IPS DF 4.7 (cell line): ENCODE measurements at regions not wholly inside any gene's neighbourhood (a gene's known extent, or its start where the extent isn't known, plus 50 kb on each side); places are given as distances from the start of the nearest gene placed in this dataset.
"Not testable (repeated sequence)": the region's sequence is repeated elsewhere in the genome, so short reads cannot be mapped to it uniquely, and the experiment has no call there.

ENCODE experiments used
- DNase-seq: peaks from one replicate; pipeline ENCODE4 v3.0.0-alpha.2; 2013; ENCODE audit warnings: low spot score; ENCODE audit errors: extremely low read depth

- DNase-seq: no peak
These were observed 124.2 kb downstream of the GALR1 start for GRCh38 chr18:77373730-77374445.

DNA sequence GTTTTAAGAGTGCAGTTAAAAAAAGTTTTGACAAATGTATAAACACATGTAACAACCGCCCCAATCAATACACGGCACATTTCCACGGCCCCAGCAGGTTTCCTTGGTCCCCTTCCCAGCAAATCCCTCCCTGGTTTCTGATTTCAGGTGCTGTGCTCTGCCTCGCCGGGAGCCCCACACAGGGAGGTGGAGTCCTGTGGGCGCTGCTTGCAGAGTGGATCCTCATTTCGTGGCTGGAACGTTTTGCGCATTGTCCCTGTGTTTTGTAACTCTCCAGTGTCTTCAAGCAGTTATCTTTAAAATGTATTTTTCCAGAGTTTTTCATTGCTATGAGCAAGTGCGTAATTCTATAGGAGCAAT is 124.8 kb downstream of the GALR1 start:
- DNase-seq: no peak

DNA sequence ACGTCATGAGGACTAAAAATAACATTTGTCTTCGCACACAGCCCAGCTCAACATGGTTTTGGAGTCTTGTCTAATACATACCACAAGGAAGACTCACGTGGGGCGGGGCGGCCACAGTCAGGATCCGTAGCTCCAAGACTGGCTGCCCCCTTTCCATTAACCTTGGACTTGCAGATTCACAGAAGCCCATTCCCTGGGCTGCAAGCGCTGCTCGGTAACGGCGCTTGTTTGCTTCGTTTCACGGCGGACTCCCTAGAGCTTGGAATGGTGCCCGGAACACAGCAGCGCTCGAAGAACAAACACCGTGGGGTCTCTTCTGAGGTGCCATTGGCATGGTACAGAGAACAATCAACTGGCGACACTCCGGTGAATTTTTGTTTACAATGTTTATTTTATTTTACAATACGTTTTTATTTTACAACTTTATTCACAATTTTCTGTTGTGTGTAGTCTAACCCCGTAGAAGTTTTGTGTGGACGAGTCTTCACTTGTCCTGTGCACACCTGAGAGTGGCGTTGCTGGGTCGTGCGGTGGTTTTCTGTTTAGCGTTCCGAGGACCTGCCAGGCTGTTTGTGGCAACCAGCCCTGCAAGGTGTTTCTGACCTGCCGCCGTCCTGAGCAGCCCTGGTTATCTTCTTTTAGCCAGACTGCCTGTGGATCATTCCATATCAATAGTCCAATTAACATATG is 126.5 kb downstream of the GALR1 start:
- DNase-seq: no peak

- DNase-seq: no peak
These were observed 127.1 kb downstream of the GALR1 start for GRCh38 chr18:77376733-77377094.

GRCh38 chr18:77377813-77378212 is 128.2 kb downstream of the GALR1 start:
- no peak for DNase-seq

DNA sequence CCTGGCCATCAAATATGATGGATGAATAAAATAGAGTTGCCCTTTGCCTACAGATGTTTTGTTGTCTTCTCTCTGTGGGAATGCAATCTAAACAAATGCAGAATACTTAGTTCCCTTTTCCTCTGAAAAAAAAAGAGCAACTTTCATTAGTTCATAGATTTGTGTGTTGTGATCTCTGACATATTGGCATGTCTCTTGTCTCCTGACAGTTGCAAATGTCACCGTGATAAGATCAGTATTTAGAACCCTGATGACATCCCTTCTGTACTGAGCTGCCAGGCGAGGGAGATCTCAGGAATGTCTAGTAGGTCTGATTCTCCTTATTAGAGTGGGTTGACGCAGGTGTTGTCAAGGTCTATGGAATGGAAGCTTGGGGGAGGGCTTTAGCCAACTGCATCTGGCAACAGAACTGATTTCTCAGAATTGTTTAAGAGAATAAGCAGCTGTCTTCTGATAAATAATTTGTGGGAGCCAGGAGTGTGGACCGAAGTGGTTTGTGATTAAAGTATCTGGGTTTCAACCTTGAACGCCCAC is 130.4 kb downstream of the GALR1 start:
- DNase-seq: no peak

DNA sequence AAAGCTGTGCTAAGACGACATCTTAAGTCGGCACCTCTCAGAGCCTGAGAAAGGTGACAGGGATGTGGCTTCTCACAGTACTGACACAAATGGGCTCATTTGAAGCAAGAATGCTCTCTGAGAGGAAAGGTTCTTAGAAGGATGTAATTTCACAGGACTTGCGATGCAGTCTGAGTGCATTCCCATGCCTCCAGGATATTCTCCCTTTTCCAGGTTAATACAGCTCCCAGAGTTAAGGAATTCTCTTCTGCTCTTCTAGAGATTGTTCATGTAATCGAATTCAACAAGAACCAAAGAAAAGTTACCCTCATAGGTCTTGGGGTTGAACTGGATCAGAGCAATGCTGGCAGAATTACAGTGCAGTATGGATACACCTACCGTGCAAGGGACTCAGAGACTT is 131.0 kb downstream of the GALR1 start:
- no peak for DNase-seq

GRCh38 chr18:77392321-77392720 is 142.7 kb downstream of the GALR1 start:
- DNase-seq: no peak

GRCh38 chr18:77393519-77393918 is 143.9 kb downstream of the GALR1 start:
- no peak for DNase-seq

DNA sequence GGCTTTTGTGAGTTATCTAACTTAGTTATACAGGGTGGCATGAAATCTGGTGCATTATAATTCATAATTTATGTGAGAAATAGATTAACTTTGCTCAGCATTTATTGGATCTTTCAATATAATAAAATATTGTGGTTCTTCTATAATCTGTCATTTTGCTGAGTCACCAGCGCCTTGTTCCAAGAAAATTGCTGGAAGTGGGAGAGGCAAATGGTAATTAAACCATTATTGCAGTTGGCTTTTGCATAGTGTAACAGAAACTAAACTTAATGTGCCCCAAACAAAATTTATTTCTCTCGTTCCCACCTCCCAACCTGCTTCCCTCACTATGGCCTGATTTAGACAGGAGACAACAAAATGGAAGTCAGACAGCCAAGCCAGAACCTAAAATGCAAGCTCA is 146.3 kb downstream of the GALR1 start:
- no peak for DNase-seq

- no peak for DNase-seq
These were observed 147.4 kb downstream of the GALR1 start for GRCh38 chr18:77397056-77397455.

DNA sequence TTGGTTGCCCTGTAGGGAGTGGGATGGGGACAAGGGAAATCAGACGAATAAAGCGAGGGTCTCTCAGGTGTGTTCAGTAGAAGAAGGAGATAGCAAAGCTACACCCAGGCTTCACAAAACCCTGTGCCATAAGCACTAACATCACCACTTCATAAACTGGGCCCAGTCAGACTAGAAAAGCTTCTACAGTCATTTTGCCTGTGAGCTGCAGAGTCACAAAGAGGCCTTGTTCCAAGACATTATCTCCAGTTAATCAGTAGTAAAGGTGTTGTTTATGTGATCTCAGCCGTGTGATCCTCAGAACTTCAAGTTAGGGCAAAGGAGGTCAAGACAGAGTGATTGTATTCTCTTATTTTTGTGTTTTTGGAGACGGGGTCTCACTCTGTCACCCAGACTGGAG is 148.0 kb downstream of the GALR1 start:
- no peak for DNase-seq

DNA sequence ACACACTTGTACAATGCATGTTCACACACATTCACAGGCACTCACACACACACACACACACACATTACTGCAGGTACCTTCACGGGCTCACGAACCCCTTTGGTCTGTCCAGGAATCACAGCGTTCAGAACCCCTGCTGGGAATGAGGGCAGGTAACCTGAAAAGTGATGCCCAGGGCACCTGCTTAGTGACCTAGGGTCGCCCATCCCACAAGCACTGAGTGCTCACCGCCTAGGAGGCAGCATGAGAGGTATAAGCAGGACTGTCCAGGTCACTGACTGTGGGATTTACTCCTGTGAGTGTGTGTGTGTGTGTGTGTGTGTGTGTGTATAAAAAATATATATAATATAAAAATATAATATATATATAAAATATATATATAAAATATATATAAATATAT is 150.9 kb downstream of the GALR1 start:
- DNase-seq: no peak

DNA sequence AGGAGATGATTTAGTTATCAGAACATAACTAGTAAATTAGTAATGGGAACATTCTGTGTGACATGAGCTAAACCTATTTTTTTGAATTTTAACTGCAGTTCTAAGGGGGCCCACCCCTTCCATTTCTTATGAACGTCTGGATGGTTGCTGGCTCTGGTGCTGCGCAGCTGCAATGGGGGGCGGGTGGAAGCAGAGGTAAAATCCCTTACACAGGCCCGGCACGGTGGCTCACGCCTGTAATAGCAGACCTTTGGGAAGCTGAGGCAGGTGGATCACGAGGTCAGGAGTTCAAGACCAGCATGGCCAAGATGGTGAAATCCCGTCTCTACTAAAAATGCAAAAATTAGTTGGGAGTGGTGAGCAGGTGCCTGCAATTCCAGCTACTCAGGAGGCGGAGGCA is 151.5 kb downstream of the GALR1 start:
- no peak for DNase-seq

DNA sequence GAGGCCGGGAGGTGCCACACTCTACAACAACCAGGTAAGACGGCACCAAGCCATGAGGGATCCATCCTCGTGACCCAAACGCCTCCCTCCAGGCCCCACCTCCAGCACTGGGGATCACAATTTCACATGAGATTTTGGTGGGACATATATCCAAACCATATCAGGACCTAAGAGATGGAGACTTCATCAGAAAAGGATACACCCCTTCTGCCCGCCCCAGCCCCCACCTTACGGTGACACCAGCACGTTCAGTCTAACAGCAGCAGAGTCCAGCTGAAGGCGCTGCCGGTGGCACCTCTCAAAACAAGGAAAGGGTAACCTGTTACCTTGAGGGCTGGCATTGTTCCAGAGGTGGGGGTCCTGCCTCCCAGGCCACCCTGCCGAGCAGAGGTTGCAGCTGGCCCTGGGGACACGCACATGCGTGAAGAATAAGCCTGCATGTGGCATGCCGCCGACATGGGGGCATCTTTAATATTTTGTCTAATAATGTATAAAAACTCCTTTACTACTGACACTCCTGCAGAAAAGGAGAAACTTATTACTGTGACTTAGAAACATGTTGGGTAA is 154.4 kb downstream of the GALR1 start:
- no peak for DNase-seq

DNA sequence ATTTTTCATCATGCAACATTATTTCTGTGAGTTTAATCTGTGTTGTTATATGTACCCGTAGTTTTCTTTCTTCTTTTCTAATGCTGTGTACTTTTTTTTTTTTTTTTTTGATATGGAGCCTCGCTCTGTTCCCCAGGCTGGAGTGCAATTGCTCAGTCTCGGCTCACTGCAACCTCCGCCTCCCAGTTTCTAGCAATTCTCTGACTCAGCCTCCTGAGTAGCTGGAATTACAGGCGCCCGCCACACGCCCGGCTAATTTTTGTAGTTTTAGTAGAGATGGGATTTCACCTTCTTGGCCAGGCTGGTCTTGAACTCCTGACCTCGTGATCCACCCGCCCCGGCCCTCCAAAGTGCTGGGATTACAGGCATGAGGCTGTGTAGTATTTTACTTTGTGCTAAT is 155.4 kb downstream of the GALR1 start:
- no peak for DNase-seq

DNA sequence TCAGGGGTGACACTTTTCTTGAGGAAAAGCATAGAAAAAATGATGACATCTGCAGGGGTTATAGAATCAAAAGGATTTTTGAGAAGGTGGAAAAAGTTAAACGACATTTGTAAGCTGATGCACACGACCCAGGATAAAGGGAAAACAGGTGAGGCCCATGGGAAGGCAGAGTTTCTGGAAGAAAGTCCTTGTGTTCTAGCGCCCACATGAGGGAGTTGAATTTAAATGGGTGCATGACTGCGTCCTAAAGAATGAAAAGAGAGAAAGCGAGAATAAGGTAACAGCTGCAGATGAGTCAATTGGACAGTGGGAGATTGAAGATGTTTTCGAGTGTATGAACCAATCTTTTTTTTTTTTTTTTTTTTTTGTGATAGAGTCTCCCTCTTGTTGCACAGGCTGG is 158.1 kb downstream of the GALR1 start:
- peak; percentile 9 for DNase-seq

GRCh38 chr18:77421546-77421945 is 171.9 kb downstream of the GALR1 start:
- DNase-seq: not testable (repeated sequence)

DNA sequence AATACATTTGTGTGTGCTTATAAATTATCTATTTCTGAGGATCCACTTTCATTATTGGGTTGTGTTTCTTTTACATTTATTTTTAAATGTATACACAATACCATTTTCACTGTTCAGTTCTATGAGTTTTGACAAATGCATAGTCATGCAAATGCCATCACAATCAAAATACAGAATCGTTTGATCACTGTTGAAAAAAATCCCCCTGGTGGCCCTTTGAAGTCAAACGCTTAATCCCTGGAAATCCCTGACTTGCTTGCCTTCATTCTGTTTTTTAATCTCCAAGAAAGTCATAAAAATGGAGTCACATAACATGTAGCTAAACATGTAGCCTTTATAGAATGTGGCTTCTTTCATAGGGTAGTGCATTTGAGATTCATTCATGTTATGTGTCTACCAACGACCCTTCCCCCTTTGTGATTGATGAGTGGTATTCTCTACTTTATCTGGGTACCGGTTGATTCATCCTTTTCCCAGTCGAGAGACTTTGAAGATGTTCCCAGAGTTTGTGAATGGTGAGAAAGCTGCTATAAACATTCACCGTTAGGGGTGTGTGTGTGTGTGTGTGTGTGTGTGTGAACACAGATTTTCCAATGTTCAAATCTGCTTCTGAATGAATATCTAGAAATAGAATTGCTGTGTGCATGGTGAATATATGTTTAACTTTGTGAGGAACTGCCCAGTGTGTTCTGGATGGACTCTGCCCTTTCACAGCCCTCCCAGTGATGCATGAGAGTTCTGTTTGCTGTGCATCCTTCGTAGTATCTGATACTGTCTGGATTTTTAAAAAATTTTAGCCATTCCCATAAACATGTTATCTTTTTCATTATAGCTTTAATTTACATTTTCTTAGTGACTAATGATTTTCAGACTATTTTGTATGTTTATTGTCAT is 173.6 kb downstream of the GALR1 start:
- no peak for DNase-seq

GRCh38 chr18:77433076-77433475 is 183.4 kb downstream of the GALR1 start:
- DNase-seq: no peak

DNA sequence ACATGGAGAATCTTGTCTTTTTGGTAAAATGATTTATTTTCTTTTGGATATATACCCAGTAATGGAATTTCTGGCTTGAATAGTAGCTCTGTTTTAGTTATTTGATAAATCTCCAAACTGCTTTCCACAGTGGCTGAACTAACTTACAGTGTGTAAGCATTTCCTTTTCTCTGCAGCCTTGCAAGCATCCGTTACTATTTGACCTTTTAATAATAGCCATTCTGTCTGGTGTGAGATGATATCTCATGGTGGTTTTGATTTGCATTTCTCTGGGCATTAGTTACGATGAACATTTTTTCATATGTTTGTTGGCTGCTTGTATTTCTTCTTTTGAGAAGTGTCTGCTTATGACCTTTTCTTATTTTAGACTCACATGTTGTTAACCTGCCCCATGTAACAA is 190.2 kb downstream of the GALR1 start:
- no peak for DNase-seq

GRCh38 chr18:77442393-77442792 is 192.7 kb downstream of the GALR1 start:
- no peak for DNase-seq
